PC-9 (cell line): ENCODE measurements at regions not wholly inside any gene's neighbourhood (a gene's known extent, or its start where the extent isn't known, plus 50 kb on each side); places are given as distances from the start of the nearest gene placed in this dataset.

ENCODE experiments used
- CTCF ChIP-seq: fragments of 200-600 bp; sonication (generic); conservative IDR thresholded peaks from 2 replicates; pipeline ENCODE4 v1.6.1; 2017; ENCODE audit warnings: mixed run types, antibody characterized with exemption, mild to moderate bottlenecking, moderate library complexity
- EZH2 ChIP-seq: fragments of 200-600 bp; sonication (generic); IDR thresholded peaks from 2 replicates; pipeline ENCODE4 v1.8.0; 2017; ENCODE audit warnings: antibody characterized with exemption, low read depth

GRCh38 chr6:71544906-71545305 is 256.3 kb downstream of the OGFRL1 start:
- no peak for TF ChIP-seq CTCF
- TF ChIP-seq EZH2: no peak
